OCI-LY3 (cell line): ENCODE measurements at regions not wholly inside any gene's neighbourhood (a gene's known extent, or its start where the extent isn't known, plus 50 kb on each side); places are given as distances from the start of the nearest gene placed in this dataset.

ENCODE experiments used
- CTCF ChIP-seq: fragments of 200-600, 300-600 bp; sonication (generic); IDR thresholded peaks from 2 replicates; pipeline ENCODE4 v1.5.1; 2014; ENCODE audit warnings: antibody characterized with exemption, low read length, low read depth
- EZH2phosphoT487 ChIP-seq: fragments of 200-600 bp; shearing (Covaris generic); IDR thresholded peaks from 2 replicates; pipeline ENCODE4 v1.6.1; 2018; ENCODE audit warnings: antibody characterized with exemption, mixed run types, low read depth

DNA sequence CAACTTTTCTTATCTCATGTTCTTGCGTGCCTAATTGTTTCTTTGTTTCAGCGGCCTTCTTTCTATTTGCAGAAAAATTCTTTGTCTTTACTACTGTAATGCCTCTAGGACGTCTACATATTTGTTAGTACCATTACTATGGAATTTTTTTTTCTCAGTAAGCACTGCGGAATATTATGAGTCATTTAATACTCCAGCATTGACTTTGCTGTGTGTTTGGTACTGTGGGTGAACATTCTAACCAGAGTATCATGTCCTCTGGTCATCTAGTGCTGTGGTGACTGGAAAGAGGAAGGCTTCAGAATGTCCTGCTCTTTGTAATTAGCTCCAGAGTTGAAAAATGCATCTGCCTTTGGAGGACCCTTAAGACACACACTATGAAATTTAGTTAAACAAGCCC lies 58.5 kb upstream of the FERD3L start:
- TF ChIP-seq CTCF, result no peak
- no peak for TF ChIP-seq EZH2phosphoT487
